ENCODE measurements at regions not wholly inside any gene's neighbourhood (a gene's known extent, or its start where the extent isn't known, plus 50 kb on each side); places are given as distances from the start of the nearest gene placed in this dataset.

DNA sequence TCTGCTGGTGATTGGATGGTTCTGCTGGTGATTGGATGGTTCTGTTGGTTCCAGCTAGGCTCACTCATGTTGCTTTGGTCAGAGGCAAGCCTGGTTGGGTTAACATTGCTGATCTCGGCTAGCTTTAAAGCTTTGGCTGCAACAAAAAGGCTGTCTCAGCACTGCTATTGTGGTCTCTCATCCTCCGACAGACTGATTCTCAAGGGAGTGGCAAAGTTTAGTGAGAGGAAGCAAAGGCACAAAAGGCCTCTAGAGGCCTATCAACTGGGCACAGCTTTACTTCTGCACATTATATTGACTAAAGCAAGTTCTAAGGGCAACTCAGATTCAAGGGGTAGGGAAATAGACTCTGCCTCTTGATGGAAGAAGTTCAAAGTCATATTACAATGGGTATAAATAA is 84.7 kb upstream of the LGR5 start:
- H3K9me3 ChIP-seq, result peaks cover 3 to 14% (median 4%) of the 10 kb centered on the region in 4 donors
- no peaks in the 10 kb centered on the region for H3K4me1 ChIP-seq
- intact Hi-C loops (cut with DNase I; ENCODE audit: low total_unique reads), result no loop called here
- H3K27ac ChIP-seq, result no peak overlapping the region
- DNase-seq, result no peak
- 35 to 46% (median 41%) methylated on average over 2 of the region's 2 CpGs for WGBS, 5 donors
- no peaks in the 10 kb centered on the region for H3K36me3 ChIP-seq
- H3K4me3 ChIP-seq, result no peak overlapping the region
- TF ChIP-seq POLR2A (IDR thresholded peaks at IDR 0.05) (no peak), EP300 (IDR thresholded peaks at IDR 0.05) (no peak), POLR2AphosphoS5 (IDR thresholded peaks at IDR 0.05) (no peak)
- TF ChIP-seq, protein P1, sequence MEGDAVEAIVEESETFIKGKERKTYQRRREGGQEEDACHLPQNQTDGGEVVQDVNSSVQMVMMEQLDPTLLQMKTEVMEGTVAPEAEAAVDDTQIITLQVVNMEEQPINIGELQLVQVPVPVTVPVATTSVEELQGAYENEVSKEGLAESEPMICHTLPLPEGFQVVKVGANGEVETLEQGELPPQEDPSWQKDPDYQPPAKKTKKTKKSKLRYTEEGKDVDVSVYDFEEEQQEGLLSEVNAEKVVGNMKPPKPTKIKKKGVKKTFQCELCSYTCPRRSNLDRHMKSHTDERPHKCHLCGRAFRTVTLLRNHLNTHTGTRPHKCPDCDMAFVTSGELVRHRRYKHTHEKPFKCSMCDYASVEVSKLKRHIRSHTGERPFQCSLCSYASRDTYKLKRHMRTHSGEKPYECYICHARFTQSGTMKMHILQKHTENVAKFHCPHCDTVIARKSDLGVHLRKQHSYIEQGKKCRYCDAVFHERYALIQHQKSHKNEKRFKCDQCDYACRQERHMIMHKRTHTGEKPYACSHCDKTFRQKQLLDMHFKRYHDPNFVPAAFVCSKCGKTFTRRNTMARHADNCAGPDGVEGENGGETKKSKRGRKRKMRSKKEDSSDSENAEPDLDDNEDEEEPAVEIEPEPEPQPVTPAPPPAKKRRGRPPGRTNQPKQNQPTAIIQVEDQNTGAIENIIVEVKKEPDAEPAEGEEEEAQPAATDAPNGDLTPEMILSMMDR (IDR thresholded peaks at IDR 0.05), result no peak
- H3K27me3 ChIP-seq, result no peaks in the 10 kb centered on the region

DNA sequence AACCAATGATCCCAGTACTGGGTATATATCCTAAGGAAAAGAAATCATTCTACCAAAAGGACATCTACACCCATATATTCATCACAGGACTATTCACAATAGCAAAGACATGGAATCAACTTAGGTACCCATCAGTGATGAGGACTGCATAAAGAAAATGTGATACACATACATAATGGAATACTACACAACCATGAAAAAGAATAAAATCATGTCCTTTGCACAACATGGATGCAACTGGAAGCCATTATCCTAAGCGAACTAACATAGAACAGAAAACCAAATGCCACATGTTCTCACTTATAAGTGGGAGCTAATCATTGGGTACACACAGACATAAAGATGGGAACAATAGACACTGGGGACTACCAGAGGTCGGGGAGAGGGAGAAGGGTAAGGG is 86.0 kb upstream of the LGR5 start:
- H3K9me3 ChIP-seq, result peaks cover 0 to 4% (median 0%) of the 10 kb centered on the region in 4 donors
- no peak overlapping the region for H3K4me3 ChIP-seq
- H3K36me3 ChIP-seq, result no peaks in the 10 kb centered on the region
- no peaks in the 10 kb centered on the region for H3K27me3 ChIP-seq
- TF ChIP-seq POLR2AphosphoS5 (IDR thresholded peaks at IDR 0.05), result no peak
- TF ChIP-seq POLR2A (IDR thresholded peaks at IDR 0.05), result no peak
- TF ChIP-seq, protein P1 (IDR thresholded peaks at IDR 0.05), result no peak
- TF ChIP-seq EP300 (IDR thresholded peaks at IDR 0.05), result no peak
- intact Hi-C loops (cut with DNase I; ENCODE audit: low total_unique reads), result no loop called here
- no peak for DNase-seq
- no peak overlapping the region for H3K27ac ChIP-seq
- WGBS, 5 donors, result 84 to 92% (median 87%) methylated on average over 2 of the region's 2 CpGs
- no peaks in the 10 kb centered on the region for H3K4me1 ChIP-seq

DNA sequence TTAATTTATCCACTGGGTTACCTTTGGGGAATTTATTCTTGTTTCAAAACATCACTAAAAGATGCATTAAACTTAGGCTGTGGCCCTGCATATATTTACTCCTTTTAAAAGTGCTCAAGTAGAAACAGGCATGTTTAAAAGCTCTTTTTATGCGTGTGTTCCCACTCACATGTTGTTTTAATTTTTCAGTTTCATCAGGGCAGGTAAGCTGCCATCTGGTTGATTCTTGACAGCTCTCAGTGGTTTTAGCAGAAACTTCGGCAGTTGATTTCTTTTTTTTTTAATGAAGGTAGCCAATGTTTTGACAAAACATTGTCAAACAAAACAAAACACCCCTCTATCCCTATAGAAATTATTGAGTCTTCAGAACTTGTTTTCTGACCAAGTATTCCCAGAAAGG is 89.6 kb upstream of the LGR5 start:
- intact Hi-C loops (cut with DNase I; ENCODE audit: low total_unique reads), result no loop called here
- H3K27me3 ChIP-seq, result no peaks in the 10 kb centered on the region
- no peak overlapping the region for H3K27ac ChIP-seq
- TF ChIP-seq POLR2A (IDR thresholded peaks at IDR 0.05), result no peak
- TF ChIP-seq, protein P1 (IDR thresholded peaks at IDR 0.05), result no peak
- no peak for TF ChIP-seq EP300 (IDR thresholded peaks at IDR 0.05)
- TF ChIP-seq POLR2AphosphoS5 (IDR thresholded peaks at IDR 0.05), result no peak
- no peaks in the 10 kb centered on the region for H3K36me3 ChIP-seq
- WGBS, 5 donors, result 69 to 87% (median 80%) methylated on average over 2 of the region's 2 CpGs
- H3K9me3 ChIP-seq, result no peaks in the 10 kb centered on the region
- H3K4me3 ChIP-seq, result no peak overlapping the region
- no peaks in the 10 kb centered on the region for H3K4me1 ChIP-seq
- no peak for DNase-seq

DNA sequence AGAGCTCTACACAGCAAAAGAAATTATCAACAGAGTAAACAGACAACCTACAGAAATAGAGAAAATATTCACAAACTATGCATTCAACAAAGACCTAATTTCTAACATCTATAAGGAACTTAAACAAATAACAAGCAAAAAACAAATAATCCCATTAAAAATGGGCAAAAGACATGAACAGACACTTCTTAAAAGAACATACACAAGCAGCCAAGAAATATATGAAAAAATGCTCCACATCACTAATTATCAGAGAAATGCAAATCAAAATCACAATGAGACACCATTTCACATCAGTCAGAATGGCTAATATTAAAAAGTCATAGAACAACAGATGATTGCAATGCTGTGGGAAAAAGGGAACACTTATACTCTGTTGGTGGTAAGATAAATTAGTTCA is 100.7 kb upstream of the LGR5 start:
- DNase-seq, result no peak
- Histone ChIP-seq H3K36me3 (no peaks in the 10 kb centered on the region), H3K27me3 (no peaks in the 10 kb centered on the region), H3K9me3 (peaks cover 0 to 8% (median 2%) of the 10 kb centered on the region in 4 donors), H3K4me1 (no peaks in the 10 kb centered on the region), H3K27ac (no peak overlapping the region), H3K4me3 (no peak overlapping the region)
- intact Hi-C loops (cut with DNase I; ENCODE audit: low total_unique reads), result no loop called here
- TF ChIP-seq POLR2A (IDR thresholded peaks at IDR 0.05) (no peak), POLR2AphosphoS5 (IDR thresholded peaks at IDR 0.05) (no peak), EP300 (IDR thresholded peaks at IDR 0.05) (no peak)
- TF ChIP-seq, protein P1 (IDR thresholded peaks at IDR 0.05), result no peak

DNA sequence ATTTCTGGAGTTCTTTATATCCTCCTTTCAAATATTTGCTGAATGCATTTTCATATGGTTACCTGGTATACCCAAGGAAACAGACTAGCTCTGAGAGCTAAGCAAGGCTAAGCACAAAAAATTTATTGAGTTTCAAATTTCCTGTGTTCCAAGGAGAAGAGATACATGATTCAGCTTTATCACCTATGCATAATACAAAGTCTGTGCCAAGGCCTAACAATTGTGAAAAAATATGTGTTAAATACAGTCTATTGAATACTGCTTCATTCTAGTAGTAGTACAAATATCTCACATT is 103.7 kb upstream of the LGR5 start:
- Histone ChIP-seq H3K36me3 (no peaks in the 10 kb centered on the region), H3K4me1 (no peaks in the 10 kb centered on the region), H3K9me3 (peaks cover 0 to 8% (median 2%) of the 10 kb centered on the region in 4 donors), H3K27me3 (no peaks in the 10 kb centered on the region), H3K4me3 (no peak overlapping the region), H3K27ac (no peak overlapping the region)
- no peak for DNase-seq
- intact Hi-C loops (cut with DNase I; ENCODE audit: low total_unique reads), result no loop called here
- no peak for TF ChIP-seq POLR2AphosphoS5 (IDR thresholded peaks at IDR 0.05)
- no peak for TF ChIP-seq EP300 (IDR thresholded peaks at IDR 0.05)
- TF ChIP-seq, protein P1 (IDR thresholded peaks at IDR 0.05), result no peak
- no peak for TF ChIP-seq POLR2A (IDR thresholded peaks at IDR 0.05)
